Neural progenitor cell (in vitro differentiated cells): ENCODE measurements at regions not wholly inside any gene's neighbourhood (a gene's known extent, or its start where the extent isn't known, plus 50 kb on each side); places are given as distances from the start of the nearest gene placed in this dataset.
A peak's percentile ranks its signal among the peaks of the same experiment; 100 is the strongest.

ENCODE experiments used
- DNase-seq: peaks from one replicate; pipeline ENCODE4 v3.0.0-alpha.2; 2016; ENCODE audit warnings: low spot score
- H2AFZ ChIP-seq: fragments of 200-600 bp; sonication (generic); replicated peaks from 2 replicates; pipeline ENCODE4 v1.6.1; 2016; ENCODE audit warnings: antibody characterized with exemption
- H3F3A ChIP-seq: fragments of 200-600 bp; sonication (generic); 2 replicates; pipeline ENCODE4 v1.6.1; 2016; ENCODE audit warnings: antibody characterized with exemption, low read depth
- H3K27ac ChIP-seq: fragments of 200-600 bp; sonication (generic); 2 replicates; pipeline ENCODE4 v1.5.1; 2016; ENCODE audit warnings: mild to moderate bottlenecking
- H3K27me3 ChIP-seq: fragments of 200-600 bp; sonication (generic); 2 replicates; pipeline ENCODE4 v1.6.1; 2016; ENCODE audit warnings: mild to moderate bottlenecking, moderate library complexity
- H3K36me3 ChIP-seq: fragments of 200-600 bp; sonication (generic); 2 replicates; pipeline ENCODE4 v1.5.1; 2016
- H3K4me1 ChIP-seq: fragments of 200-600 bp; sonication (generic); 2 replicates; pipeline ENCODE4 v1.6.1; 2016; ENCODE audit warnings: mixed run types
- H3K4me2 ChIP-seq: fragments of 200-600 bp; sonication (generic); 2 replicates; pipeline ENCODE4 v1.6.1; 2016
- H3K4me3 ChIP-seq: fragments of 200-600 bp; sonication (generic); 2 replicates; pipeline ENCODE4 v1.5.1; 2016
- H3K79me2 ChIP-seq: fragments of 200-600 bp; sonication (generic); 2 replicates; pipeline ENCODE4 v1.6.1; 2016; ENCODE audit warnings: low read depth
- H3K9ac ChIP-seq: fragments of 200-600 bp; sonication (generic); 2 replicates; pipeline ENCODE4 v1.6.1; 2016
- H3K9me3 ChIP-seq: fragments of 200-600 bp; sonication (generic); 2 replicates; pipeline ENCODE4 v1.5.1; 2016; ENCODE audit warnings: low read depth
- H4K20me1 ChIP-seq: fragments of 200-600 bp; sonication (generic); 2 replicates; pipeline ENCODE4 v1.6.1; 2016; ENCODE audit warnings: low read depth
- H3K27ac Mint-ChIP-seq: 3 replicates; pipeline ENCODE4 v1.8.0; 2021; ENCODE audit warnings: mixed read lengths
- H3K27me3 Mint-ChIP-seq: 2 replicates; pipeline ENCODE4 v1.8.0; 2022; ENCODE audit warnings: low read depth, mild to moderate bottlenecking, inconsistent platforms, moderate library complexity, mixed read lengths; ENCODE audit not compliant: insufficient read depth
- H3K36me3 Mint-ChIP-seq: 3 replicates; pipeline ENCODE4 v1.8.0; 2021; ENCODE audit warnings: mixed read lengths
- H3K4me1 Mint-ChIP-seq: 3 replicates; pipeline ENCODE4 v1.8.0; 2021; ENCODE audit warnings: mixed read lengths
- H3K4me3 Mint-ChIP-seq: 3 replicates; pipeline ENCODE4 v1.8.0; 2021; ENCODE audit warnings: mild to moderate bottlenecking, moderate library complexity, mixed read lengths
- H3K9me3 Mint-ChIP-seq: 3 replicates; pipeline ENCODE4 v1.8.0; 2020; ENCODE audit warnings: mixed read lengths
- EZH2 ChIP-seq: fragments of 200-600 bp; sonication (generic); IDR thresholded peaks from 2 replicates; pipeline ENCODE4 v1.6.1; 2017; ENCODE audit warnings: antibody characterized with exemption, mild to moderate bottlenecking, moderate library complexity
- EZH2phosphoT487 ChIP-seq: fragments of 200-600 bp; sonication (generic); IDR thresholded peaks from 2 replicates; pipeline ENCODE4 v1.6.1; 2017; ENCODE audit warnings: antibody characterized with exemption
- TF ChIP-seq, protein P1 (sequence below): fragments of 200-600 bp; sonication (generic); IDR thresholded peaks from 2 replicates; pipeline ENCODE4 v1.5.1; 2017; ENCODE audit warnings: antibody characterized with exemption, mild to moderate bottlenecking

DNA sequence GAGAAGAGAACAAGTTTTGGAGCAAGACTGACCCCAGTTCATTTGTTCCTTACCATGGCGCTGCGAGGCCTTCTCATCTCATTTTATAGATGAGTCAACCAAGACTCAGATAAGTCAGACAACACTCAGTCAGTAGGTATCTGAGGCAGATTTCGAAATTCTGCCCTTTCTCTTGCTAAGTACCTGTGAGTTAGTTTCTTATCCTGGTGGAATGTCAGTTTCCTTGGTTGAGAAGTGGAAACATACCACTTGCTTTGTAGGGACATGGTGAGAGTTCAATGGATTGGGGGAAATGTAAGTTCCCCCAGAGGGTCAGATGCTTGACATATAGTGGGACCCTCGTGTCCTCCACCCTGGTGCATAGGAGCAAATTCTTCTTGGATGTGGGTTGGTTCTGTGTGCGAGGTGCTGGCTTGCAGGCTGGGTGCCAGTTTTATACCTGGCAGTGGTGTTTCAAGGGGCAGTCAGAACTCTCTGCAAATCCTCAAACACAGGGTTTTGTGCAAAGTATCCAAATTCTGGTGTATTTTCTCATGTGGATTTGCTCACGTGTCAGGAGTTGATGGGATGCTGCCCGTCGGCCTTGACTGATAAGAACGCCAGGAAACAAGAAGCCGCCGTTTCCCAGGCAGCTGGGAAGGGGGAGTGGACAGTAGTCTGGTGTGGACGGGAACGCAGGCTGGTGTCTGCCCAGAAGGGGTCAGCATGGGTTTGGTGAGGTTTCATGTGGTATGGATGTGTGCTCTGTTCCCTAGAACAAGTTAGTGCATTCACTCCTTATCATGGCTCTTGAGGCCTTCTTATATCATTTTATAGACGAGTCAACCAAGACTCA is 61.1 kb upstream of the CIBAR2 start:
- H3K9me3 Mint-ChIP-seq = no peaks in the 10 kb centered on the region
- Histone ChIP-seq H3K79me2 (peaks cover 19% of the 10 kb centered on the region), H3K27me3 (peaks cover 27% of the 10 kb centered on the region), H3K36me3 (no peaks in the 10 kb centered on the region), H3K4me1 (peaks cover 34% of the 10 kb centered on the region), H3K9ac (no peak overlapping the region), H4K20me1 (peaks cover 44% of the 10 kb centered on the region), H2AFZ (no peak overlapping the region), H3K4me2 (no peak overlapping the region), H3K9me3 (no peaks in the 10 kb centered on the region), H3K27ac (no peak overlapping the region), H3F3A (peaks cover 5% of the 10 kb centered on the region), H3K4me3 (no peak overlapping the region)
- H3K27me3 Mint-ChIP-seq = peaks cover 34% of the 10 kb centered on the region
- H3K36me3 Mint-ChIP-seq = peaks cover 4% of the 10 kb centered on the region
- DNase-seq = peak; percentile 31
- H3K27ac Mint-ChIP-seq = peak overlapping the region; percentile 64
- H3K4me1 Mint-ChIP-seq = peaks cover 65% of the 10 kb centered on the region
- peak overlapping the region; percentile 79 for H3K4me3 Mint-ChIP-seq
- TF ChIP-seq EZH2phosphoT487 = no peak
- TF ChIP-seq, protein P1, sequence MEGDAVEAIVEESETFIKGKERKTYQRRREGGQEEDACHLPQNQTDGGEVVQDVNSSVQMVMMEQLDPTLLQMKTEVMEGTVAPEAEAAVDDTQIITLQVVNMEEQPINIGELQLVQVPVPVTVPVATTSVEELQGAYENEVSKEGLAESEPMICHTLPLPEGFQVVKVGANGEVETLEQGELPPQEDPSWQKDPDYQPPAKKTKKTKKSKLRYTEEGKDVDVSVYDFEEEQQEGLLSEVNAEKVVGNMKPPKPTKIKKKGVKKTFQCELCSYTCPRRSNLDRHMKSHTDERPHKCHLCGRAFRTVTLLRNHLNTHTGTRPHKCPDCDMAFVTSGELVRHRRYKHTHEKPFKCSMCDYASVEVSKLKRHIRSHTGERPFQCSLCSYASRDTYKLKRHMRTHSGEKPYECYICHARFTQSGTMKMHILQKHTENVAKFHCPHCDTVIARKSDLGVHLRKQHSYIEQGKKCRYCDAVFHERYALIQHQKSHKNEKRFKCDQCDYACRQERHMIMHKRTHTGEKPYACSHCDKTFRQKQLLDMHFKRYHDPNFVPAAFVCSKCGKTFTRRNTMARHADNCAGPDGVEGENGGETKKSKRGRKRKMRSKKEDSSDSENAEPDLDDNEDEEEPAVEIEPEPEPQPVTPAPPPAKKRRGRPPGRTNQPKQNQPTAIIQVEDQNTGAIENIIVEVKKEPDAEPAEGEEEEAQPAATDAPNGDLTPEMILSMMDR = peak; percentile 15
- TF ChIP-seq EZH2 = no peak

DNA sequence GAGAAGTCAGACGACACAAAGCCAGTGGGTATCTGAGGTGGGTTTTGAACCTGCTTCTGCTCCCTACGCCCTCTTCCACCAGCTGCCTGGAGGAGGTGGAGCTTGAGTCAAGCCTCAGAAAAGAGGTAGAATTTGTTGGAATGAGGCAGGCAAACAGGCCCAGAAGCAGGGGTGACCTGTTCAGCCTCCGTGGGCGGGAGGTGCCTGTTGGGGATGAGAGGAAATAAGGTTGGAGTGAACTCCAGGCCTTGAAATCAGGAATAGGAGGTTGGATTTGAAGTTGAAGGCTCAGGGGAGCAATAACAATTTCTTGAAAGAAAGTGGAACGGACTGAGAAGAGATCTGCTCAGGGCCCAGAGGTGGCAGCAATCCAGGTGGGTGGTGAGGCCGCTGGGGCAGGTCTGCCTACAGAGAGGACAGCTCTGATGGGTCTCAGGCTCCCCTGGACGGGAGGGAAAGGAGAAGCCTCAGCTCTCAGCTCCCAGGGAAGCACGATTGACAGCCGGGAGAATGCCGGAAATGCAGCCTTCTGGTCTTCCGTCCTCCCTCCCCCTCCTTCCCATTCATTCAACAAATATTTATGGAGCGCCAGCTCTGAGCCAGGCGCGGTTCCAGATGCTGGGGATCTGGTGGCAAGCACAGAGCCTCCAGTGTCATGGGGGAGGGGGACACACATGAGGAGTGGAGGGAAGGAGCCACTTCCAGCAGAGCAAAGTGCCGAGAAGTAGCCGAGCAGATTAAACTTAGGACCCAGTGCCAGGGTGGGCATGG is 61.9 kb upstream of the CIBAR2 start:
- no peaks in the 10 kb centered on the region for H3F3A ChIP-seq
- peaks cover 19% of the 10 kb centered on the region for H3K79me2 ChIP-seq
- no peak overlapping the region for H2AFZ ChIP-seq
- Mint-ChIP-seq H3K27ac (peak overlapping the region; percentile 64), H3K9me3 (no peaks in the 10 kb centered on the region), H3K4me3 (peak overlapping the region; percentile 62), H3K27me3 (peaks cover 35% of the 10 kb centered on the region), H3K36me3 (peaks cover 4% of the 10 kb centered on the region), H3K4me1 (peaks cover 64% of the 10 kb centered on the region)
- no peak overlapping the region for H3K9ac ChIP-seq
- H4K20me1 ChIP-seq = peaks cover 44% of the 10 kb centered on the region
- H3K4me2 ChIP-seq = no peak overlapping the region
- TF ChIP-seq, protein P1 = no peak
- no peak for TF ChIP-seq EZH2phosphoT487
- no peak for TF ChIP-seq EZH2
- peaks cover 31% of the 10 kb centered on the region for H3K4me1 ChIP-seq
- DNase-seq = peak; percentile 51
- H3K36me3 ChIP-seq = no peaks in the 10 kb centered on the region
- H3K4me3 ChIP-seq = no peak overlapping the region
- H3K27ac ChIP-seq = no peak overlapping the region
- H3K9me3 ChIP-seq = no peaks in the 10 kb centered on the region
- peaks cover 27% of the 10 kb centered on the region for H3K27me3 ChIP-seq

DNA sequence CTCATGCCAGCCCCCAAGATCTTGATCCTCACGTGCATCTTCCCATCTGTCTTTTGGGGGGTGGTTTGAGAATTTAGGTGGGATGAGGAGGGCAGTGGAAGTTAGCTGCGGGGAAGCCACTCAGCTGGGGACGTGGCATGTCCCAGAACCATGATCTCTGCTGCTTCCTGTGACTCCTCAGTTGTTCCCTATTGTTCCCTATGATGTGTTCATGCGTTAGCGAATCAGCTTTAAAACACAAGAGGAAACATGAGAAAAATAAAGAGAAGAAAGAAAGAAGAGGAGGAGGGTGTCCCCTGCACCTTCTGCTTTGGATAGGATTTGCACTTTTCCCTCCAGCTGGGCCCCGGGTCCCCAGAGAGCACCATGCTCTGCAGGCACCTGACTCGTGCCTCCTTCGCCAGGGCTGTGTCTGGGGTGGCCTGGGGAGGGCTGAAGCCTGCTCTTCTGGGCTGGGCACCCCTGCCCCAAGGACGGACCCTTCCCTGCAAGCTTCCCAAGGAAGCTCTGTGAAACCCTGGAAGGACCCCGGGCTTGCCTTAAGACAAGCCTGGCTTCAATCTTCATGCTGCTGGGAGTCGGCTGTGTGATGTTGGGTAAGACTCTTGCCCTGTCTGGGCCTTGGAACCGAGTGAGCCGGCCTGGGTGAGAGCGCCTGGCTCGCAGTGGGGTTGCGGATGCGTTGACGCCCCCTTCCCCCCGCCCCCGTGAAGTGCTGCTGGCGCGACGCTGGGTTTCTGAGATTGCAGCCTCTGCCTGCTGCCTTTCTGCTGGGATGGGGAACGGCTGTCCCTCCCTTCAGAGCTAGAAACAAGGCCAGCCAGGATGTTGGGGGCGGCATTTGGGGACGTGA is 62.8 kb upstream of the CIBAR2 start:
- H3K9me3 ChIP-seq = no peaks in the 10 kb centered on the region
- DNase-seq = no peak
- peaks cover 21% of the 10 kb centered on the region for H3K27me3 ChIP-seq
- H3K4me2 ChIP-seq = no peak overlapping the region
- H3F3A ChIP-seq = no peaks in the 10 kb centered on the region
- peaks cover 19% of the 10 kb centered on the region for H3K79me2 ChIP-seq
- TF ChIP-seq EZH2 (no peak), EZH2phosphoT487 (no peak)
- TF ChIP-seq, protein P1 = no peak
- peaks cover 35% of the 10 kb centered on the region for H3K27me3 Mint-ChIP-seq
- no peak overlapping the region for H3K9ac ChIP-seq
- no peaks in the 10 kb centered on the region for H3K9me3 Mint-ChIP-seq
- peaks cover 4% of the 10 kb centered on the region for H3K36me3 Mint-ChIP-seq
- H3K4me1 Mint-ChIP-seq = peaks cover 66% of the 10 kb centered on the region
- peak overlapping the region; percentile 59 for H3K4me3 Mint-ChIP-seq
- H3K27ac Mint-ChIP-seq = peak overlapping the region; percentile 39
- no peak overlapping the region for H3K4me3 ChIP-seq
- H2AFZ ChIP-seq = no peak overlapping the region
- H4K20me1 ChIP-seq = peaks cover 42% of the 10 kb centered on the region
- peaks cover 28% of the 10 kb centered on the region for H3K4me1 ChIP-seq
- no peak overlapping the region for H3K27ac ChIP-seq
- H3K36me3 ChIP-seq = no peaks in the 10 kb centered on the region
